ENCODE measurements at regions not wholly inside any gene's neighbourhood (a gene's known extent, or its start where the extent isn't known, plus 50 kb on each side); places are given as distances from the start of the nearest gene placed in this dataset.

DNA sequence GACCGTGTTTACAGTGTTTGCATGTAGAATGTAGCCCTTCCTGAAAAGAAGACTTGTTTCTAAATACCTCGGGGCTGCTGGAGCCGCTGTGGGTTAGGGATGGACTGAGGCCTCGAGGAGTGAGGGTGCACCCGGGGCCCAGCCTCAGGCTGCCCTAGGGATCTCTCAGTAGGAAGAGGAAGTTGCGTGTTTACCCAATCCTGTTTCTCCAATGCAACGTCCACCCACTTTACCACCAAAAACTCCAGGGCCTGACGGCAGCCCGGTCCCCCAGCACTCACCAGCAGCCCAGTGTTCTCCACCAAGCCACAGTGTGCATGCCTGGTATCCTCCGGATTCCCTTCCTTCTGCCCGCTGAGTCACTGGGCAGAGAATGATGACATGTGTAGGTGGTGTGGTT is 255.8 kb downstream of the GLI2 start:
- no peak for DNase-seq (ENCODE audit: low read depth in 2 of 2)

- DNase-seq (ENCODE audit: low read depth in 2 of 2), result no peak
Measured at GRCh38 chr2:120992791-120993555, 257.3 kb downstream of the GLI2 start.

DNA sequence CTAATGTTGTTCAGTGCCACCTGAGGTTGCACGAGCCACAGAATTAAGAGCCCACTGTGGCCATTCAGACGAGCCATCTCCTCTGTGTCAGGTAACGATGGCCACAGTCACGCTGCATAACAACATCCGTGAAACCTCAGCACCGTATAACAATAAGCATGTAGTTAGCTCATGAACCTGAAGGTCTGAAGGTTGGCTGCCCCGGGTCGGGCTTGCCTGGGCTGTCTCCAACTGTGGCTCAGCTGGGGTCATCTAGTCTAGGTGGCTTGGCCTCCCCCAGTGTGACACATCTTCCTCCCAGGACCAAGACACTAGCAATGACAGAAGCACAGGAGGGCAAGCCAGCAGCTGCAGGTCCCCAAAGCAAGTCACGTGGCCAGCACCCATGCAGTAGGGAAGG is 258.0 kb downstream of the GLI2 start:
- DNase-seq (ENCODE audit: low read depth in 2 of 2), result no peak

- no peak for DNase-seq (ENCODE audit: low read depth in 2 of 2)
Measured at GRCh38 chr2:120994301-120994995, 258.8 kb downstream of the GLI2 start.

DNA sequence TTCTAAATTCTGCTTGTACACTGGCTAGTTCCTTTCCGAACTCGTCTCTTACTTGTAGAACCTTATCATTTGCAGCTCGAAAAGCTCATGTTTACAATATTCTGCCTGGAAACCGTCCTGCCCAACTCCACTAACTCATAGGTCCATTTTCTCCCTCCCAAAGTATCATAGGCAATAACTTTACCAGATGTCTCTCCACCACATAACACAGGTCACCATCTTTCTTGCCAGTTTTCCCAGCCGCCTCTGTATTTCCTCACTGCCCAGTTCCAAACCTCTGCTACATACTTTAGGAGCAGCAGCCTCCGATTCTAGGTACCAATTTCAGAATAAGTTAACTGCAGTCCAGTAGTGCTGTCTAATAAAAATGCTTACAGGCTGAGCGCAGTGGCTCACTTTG is 259.5 kb downstream of the GLI2 start:
- no peak for DNase-seq (ENCODE audit: low read depth in 2 of 2)

DNA sequence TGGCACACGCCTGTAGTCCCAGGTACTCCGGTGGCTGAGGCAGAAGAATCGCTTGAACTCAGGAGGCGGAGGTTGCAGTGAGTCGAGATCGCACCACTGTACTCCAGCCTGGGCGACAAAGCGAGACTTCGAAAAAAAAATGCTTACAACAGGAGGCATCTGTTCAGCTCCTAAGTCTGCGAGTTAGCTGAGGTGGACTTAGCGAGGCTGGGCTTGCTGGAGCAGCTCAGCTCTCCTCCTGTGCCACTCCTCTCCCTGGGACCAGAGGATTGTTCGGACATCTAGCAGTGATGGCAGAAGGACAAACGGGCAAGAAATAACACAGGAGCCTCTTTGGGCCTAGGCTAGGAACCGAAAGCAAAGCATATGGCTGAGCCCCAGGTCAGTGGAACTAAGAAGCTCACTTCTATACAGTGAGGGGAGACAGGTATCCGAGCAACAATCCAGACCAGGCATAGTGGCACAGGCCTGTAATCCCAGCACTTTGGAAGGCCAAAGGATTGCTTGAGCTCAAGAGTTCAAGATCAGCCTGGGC is 260.1 kb downstream of the GLI2 start:
- DNase-seq (ENCODE audit: low read depth in 2 of 2), result no peak

GRCh38 chr2:120999377-121000097 is 263.9 kb downstream of the GLI2 start:
- no peak for DNase-seq (ENCODE audit: low read depth in 2 of 2)

- no peak for DNase-seq (ENCODE audit: low read depth in 2 of 2)
Measured at GRCh38 chr2:121000804-121001203, 265.1 kb downstream of the GLI2 start.

- no peak for DNase-seq (ENCODE audit: low read depth in 2 of 2)
Measured at GRCh38 chr2:121001641-121002040, 266.0 kb downstream of the GLI2 start.

GRCh38 chr2:121002597-121002996 is 266.9 kb downstream of the GLI2 start:
- no peak for DNase-seq (ENCODE audit: low read depth in 2 of 2)

DNA sequence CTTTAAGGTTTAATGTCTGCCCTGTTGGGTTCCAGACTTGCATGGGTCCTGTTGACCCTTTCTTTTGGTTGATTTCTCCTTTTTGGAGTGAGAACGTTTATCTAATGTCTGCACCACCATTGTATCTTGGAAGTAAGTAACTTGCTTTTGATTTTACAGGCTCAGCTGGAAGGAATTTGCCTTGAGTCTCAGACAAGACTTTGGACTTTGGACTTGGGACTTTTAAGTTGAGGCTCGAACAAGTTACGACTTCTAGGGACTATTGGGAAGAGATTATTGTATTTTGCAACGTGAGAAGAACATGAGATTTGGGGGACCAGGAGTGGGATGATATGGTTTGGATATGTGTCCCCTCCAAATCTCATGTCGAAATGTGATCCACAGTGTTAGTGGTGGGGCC is 267.7 kb downstream of the GLI2 start:
- no peak for DNase-seq (ENCODE audit: low read depth in 2 of 2)

- DNase-seq (ENCODE audit: low read depth in 2 of 2), result no peak
Measured at GRCh38 chr2:121004359-121004758, 268.7 kb downstream of the GLI2 start.

DNA sequence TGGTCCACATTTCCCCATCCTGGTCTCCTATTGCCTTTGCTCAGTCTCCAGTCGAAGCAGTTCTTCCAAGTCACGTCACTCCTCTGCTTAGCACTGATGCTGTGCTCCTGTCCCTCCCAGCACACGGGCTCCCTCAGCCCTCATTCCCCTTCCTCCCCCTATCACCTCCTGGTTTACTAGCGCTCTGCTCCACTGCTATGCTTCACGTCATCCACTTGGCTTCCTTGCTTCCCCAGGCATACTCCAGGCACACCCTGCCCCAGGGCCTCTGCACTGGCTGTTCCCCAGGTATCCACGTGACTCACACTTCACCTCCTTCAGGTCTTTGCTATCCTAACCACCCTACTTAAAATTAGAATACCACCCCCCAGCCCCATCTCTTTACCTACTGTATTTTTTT is 269.3 kb downstream of the GLI2 start:
- DNase-seq (ENCODE audit: low read depth in 2 of 2), result no peak

GRCh38 chr2:121005453-121005852 is 269.8 kb downstream of the GLI2 start:
- no peak for DNase-seq (ENCODE audit: low read depth in 2 of 2)

- DNase-seq (ENCODE audit: low read depth in 2 of 2), result no peak
Measured at GRCh38 chr2:121006743-121007489, 271.2 kb downstream of the GLI2 start.

- no peak for DNase-seq (ENCODE audit: low read depth in 2 of 2)
Measured at GRCh38 chr2:121007490-121007853, 271.8 kb downstream of the GLI2 start.

GRCh38 chr2:121008975-121009374 is 273.3 kb downstream of the GLI2 start:
- no peak for DNase-seq (ENCODE audit: low read depth in 2 of 2)

GRCh38 chr2:121010998-121011397 is 274.0 kb downstream of the TFCP2L1 start:
- no peak for DNase-seq (ENCODE audit: low read depth in 2 of 2)

DNA sequence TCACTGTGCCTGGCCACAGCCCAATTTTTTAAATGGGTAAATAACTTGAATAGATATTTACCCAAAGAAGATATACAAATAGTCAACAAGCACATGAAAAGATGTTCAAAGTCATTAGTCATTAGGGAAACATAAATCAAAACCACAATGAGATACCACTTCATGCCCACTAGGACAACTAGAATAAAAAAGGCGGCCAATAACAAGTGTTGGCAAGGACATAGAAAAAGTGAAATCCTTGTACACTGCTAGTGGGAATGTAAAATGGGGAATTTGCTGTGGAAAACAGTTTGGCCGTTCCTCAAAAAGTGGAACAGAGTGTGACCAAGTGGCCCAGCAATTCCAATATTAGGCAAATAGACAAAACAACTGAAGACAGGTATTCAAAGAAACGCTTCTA is 270.1 kb downstream of the TFCP2L1 start:
- DNase-seq (ENCODE audit: low read depth in 2 of 2), result no peak

DNA sequence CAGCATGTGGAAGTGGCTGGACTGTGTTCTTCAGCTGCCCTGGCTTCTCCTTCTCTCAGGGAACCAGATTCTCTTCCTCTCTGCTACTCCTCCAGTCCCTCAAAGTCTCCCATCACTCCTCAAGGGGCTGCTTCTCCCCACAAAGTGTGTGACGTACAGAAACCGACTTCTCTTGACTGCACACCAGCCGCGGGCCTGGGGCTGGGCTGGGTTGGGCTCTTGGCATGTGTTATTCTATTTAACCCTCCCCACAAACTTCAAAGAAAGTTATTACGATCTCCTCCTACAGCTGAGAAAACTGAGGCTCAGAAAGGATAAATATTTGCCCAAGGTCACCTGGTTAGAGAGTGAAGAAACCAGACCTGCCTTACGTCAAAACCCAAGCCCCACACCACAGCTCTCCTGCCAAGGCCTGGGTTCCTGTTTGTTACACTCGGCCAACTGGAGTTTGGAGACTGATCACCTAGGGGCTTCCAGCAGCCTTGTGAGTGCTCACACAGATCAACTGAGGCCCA is 269.0 kb downstream of the TFCP2L1 start:
- DNase-seq (ENCODE audit: low read depth in 2 of 2), result no peak

DNA sequence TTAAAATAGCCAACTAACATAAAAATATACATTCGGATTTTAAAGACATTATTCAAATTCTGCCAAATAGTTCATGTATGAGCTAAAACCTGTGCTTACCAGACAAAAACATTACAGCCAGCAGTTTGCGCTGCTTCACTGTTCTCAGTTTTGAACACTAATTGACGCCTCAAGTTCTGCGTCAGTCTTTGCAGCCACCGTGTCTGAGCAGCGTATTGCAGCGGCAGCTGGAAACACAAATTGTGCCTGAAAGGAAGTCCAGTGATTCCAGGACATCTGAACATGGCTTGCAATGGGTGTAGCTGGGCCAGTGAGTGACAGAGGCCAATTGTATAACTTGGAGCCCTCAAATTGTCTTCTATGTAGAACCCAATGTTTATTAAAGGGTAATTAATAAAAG is 267.6 kb downstream of the TFCP2L1 start:
- no peak for DNase-seq (ENCODE audit: low read depth in 2 of 2)
